ENCODE measurements at regions not wholly inside any gene's neighbourhood (a gene's known extent, or its start where the extent isn't known, plus 50 kb on each side); places are given as distances from the start of the nearest gene placed in this dataset.

DNA sequence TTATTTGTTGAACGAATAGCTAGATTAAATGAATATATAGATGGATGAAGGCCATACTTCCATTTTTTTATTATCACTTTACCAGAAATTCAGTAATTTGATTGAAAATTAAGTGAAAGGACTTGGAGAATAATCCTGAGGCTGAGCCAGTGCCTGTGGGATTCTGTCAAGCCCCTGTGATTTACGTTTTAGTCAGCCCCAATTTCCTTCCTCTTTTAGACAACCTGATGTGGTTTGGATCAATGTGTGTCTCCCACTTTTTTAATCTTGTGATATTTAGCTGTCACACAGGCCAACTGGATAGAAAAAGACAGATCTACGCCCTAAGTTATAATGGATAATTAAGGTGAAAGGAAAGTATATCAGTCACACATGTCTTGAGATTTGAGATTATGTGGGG lies 188.8 kb downstream of the EDN1 start:
- TF ChIP-seq CTCF (IDR thresholded peaks at IDR 0.05) (no peak), POLR2A (IDR thresholded peaks at IDR 0.05) (no peak)

All from testis (tissue), 2 donors.